IMR-90 (cell line): ENCODE measurements at regions not wholly inside any gene's neighbourhood (a gene's known extent, or its start where the extent isn't known, plus 50 kb on each side); places are given as distances from the start of the nearest gene placed in this dataset.

Experiments used
- CEBPB ChIP-seq: IDR thresholded peaks from 2 replicates; pipeline ENCODE4 v1.6.1; 2012; ENCODE audit warnings: low read depth, low read length, improper control_type of control experiment
- CTCF ChIP-seq: conservative IDR thresholded peaks from 2 replicates; pipeline ENCODE4 v1.5.1; 2012; ENCODE audit warnings: mild to moderate bottlenecking, low read depth, low read length, improper control_type of control experiment
- ELK1 ChIP-seq: fragments of 150-350 bp; IDR thresholded peaks from 2 replicates; pipeline ENCODE4 v1.6.1; 2016; ENCODE audit warnings: low read depth, mild to moderate bottlenecking, low read length, moderate library complexity, borderline replicate concordance
- MAFK ChIP-seq: IDR thresholded peaks from 2 replicates; pipeline ENCODE4 v1.6.1; 2012; ENCODE audit warnings: low read depth, low read length, improper control_type of control experiment
- MAZ ChIP-seq: IDR thresholded peaks from 2 replicates; pipeline ENCODE4 v1.6.1; 2012; ENCODE audit warnings: low read depth, mild to moderate bottlenecking, low read length, improper control_type of control experiment, moderate library complexity, borderline replicate concordance
- MXI1 ChIP-seq: IDR thresholded peaks from 2 replicates; pipeline ENCODE4 v1.6.1; 2012; ENCODE audit warnings: low read depth, mild to moderate bottlenecking, low read length, moderate library complexity, borderline replicate concordance
- NFE2L2 ChIP-seq: fragments of 150-350 bp; IDR thresholded peaks from 2 replicates; pipeline ENCODE4 v1.6.1; 2016; ENCODE audit warnings: low read depth, mild to moderate bottlenecking, low read length
- POLR2A ChIP-seq: IDR thresholded peaks from 2 replicates; pipeline ENCODE4 v1.6.1; 2012; ENCODE audit warnings: mild to moderate bottlenecking, low read depth, low read length
- RAD21 ChIP-seq: IDR thresholded peaks from 2 replicates; pipeline ENCODE4 v1.6.1; 2012; ENCODE audit warnings: low read length, improper control_type of control experiment
- RFX5 ChIP-seq: IDR thresholded peaks from 2 replicates; pipeline ENCODE4 v1.8.0; 2012; ENCODE audit warnings: low read depth, mild to moderate bottlenecking, low read length, moderate library complexity
- USF2 ChIP-seq: fragments of 150-350 bp; IDR thresholded peaks from 2 replicates; pipeline ENCODE4 v1.6.1; 2017; ENCODE audit warnings: mild to moderate bottlenecking, antibody characterized with exemption, low read length, low read depth

- TF ChIP-seq POLR2A (no peak), RAD21 (no peak), CTCF (no peak), RFX5 (no peak), MAZ (no peak), MAFK (no peak), USF2 (no peak), NFE2L2 (no peak), ELK1 (no peak), CEBPB (no peak), MXI1 (no peak)
Observed at GRCh38 chr5:82601077-82601476, 322.9 kb upstream of the RPS23 start.
